ENCODE measurements at regions not wholly inside any gene's neighbourhood (a gene's known extent, or its start where the extent isn't known, plus 50 kb on each side); places are given as distances from the start of the nearest gene placed in this dataset.
"Not testable (repeated sequence)": the region's sequence is repeated elsewhere in the genome, so short reads cannot be mapped to it uniquely, and the experiment has no call there.

DNA sequence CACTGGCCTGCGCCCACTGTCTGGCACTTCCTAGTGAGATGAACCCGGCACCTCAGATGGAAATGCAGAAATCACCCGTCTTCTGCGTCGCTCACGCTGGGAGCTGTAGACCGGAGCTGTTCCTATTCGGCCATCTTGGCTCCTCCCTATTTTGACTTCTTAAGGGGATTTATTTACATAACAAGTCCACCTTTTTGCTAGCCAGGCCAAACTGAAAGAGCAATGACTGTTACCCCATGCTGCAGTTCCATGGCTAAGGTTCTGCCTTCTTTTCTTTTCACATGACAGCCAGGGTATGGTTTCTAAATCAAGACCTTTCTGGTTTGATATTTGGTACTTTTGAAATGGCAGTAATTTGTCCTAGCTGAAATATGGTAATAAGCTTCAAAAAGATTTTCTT, 270.0 kb upstream of the RRP15 start:
- TF ChIP-seq, protein P1, sequence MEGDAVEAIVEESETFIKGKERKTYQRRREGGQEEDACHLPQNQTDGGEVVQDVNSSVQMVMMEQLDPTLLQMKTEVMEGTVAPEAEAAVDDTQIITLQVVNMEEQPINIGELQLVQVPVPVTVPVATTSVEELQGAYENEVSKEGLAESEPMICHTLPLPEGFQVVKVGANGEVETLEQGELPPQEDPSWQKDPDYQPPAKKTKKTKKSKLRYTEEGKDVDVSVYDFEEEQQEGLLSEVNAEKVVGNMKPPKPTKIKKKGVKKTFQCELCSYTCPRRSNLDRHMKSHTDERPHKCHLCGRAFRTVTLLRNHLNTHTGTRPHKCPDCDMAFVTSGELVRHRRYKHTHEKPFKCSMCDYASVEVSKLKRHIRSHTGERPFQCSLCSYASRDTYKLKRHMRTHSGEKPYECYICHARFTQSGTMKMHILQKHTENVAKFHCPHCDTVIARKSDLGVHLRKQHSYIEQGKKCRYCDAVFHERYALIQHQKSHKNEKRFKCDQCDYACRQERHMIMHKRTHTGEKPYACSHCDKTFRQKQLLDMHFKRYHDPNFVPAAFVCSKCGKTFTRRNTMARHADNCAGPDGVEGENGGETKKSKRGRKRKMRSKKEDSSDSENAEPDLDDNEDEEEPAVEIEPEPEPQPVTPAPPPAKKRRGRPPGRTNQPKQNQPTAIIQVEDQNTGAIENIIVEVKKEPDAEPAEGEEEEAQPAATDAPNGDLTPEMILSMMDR (IDR thresholded peaks at IDR 0.05) = not testable (repeated sequence)
- TF ChIP-seq EP300 (IDR thresholded peaks at IDR 0.05); POLR2A (IDR thresholded peaks at IDR 0.05; ENCODE audit: low read depth): not testable (repeated sequence)

All from esophagus muscularis mucosa (tissue), 4 donors.